ENCODE measurements at regions not wholly inside any gene's neighbourhood (a gene's known extent, or its start where the extent isn't known, plus 50 kb on each side); places are given as distances from the start of the nearest gene placed in this dataset.

- no peak overlapping the region for H2AFZ ChIP-seq (ENCODE audit: low read depth, low read length)
- H3K4me2 ChIP-seq (ENCODE audit: low read length), result no peak overlapping the region
Observed at GRCh38 chr18:32613821-32614220, 143.1 kb upstream of the GAREM1 start.

GRCh38 chr18:32612651-32613050 lies 142.0 kb upstream of the GAREM1 start:
- Histone ChIP-seq H2AFZ (ENCODE audit: low read depth, low read length) (no peak overlapping the region), H3K27me3 (ENCODE audit: insufficient read depth, low read depth, low read length) (no peaks in the 10 kb centered on the region), H3K4me2 (ENCODE audit: low read length) (no peak overlapping the region), H3K27ac (ENCODE audit: low read length) (no peak overlapping the region), H4K20me1 (ENCODE audit: insufficient read depth) (no peaks in the 10 kb centered on the region), H3K79me2 (replicated peaks; ENCODE audit: insufficient read depth, low read length) (no peaks in the 10 kb centered on the region), H3K9ac (ENCODE audit: low read length) (no peak overlapping the region), H3K36me3 (ENCODE audit: insufficient read depth, low read length) (no peaks in the 10 kb centered on the region), H3K9me3 (ENCODE audit: low read length) (no peaks in the 10 kb centered on the region), H3K9me2 (ENCODE audit: insufficient read depth, low read length) (no peaks in the 10 kb centered on the region), H3F3A (ENCODE audit: insufficient read depth, low read length, poor library complexity, severe bottlenecking) (no peaks in the 10 kb centered on the region), H3K4me3 (ENCODE audit: low read length) (no peak overlapping the region)
- no peak for TF ChIP-seq EP300 (conservative IDR thresholded peaks at IDR 0.05; ENCODE audit: poor library complexity, severe bottlenecking)
- no peak for TF ChIP-seq MXI1 (conservative IDR thresholded peaks at IDR 0.05; ENCODE audit: poor library complexity, severe bottlenecking)
- TF ChIP-seq REST (IDR thresholded peaks at IDR 0.05; ENCODE audit: borderline replicate concordance), result no peak
- TF ChIP-seq EZH2 (IDR thresholded peaks at IDR 0.05; ENCODE audit: borderline replicate concordance, insufficient read depth, low read length, poor library complexity, severe bottlenecking), result no peak
- TF ChIP-seq TAF1 (IDR thresholded peaks at IDR 0.05; ENCODE audit: low read depth), result no peak
- TF ChIP-seq RAD21 (conservative IDR thresholded peaks at IDR 0.05), result no peak
- TF ChIP-seq POLR2AphosphoS5 (IDR thresholded peaks at IDR 0.05), result no peak
- TF ChIP-seq, protein P1, sequence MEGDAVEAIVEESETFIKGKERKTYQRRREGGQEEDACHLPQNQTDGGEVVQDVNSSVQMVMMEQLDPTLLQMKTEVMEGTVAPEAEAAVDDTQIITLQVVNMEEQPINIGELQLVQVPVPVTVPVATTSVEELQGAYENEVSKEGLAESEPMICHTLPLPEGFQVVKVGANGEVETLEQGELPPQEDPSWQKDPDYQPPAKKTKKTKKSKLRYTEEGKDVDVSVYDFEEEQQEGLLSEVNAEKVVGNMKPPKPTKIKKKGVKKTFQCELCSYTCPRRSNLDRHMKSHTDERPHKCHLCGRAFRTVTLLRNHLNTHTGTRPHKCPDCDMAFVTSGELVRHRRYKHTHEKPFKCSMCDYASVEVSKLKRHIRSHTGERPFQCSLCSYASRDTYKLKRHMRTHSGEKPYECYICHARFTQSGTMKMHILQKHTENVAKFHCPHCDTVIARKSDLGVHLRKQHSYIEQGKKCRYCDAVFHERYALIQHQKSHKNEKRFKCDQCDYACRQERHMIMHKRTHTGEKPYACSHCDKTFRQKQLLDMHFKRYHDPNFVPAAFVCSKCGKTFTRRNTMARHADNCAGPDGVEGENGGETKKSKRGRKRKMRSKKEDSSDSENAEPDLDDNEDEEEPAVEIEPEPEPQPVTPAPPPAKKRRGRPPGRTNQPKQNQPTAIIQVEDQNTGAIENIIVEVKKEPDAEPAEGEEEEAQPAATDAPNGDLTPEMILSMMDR (IDR thresholded peaks at IDR 0.05; ENCODE audit: poor library complexity, severe bottlenecking), result no peak
- TF ChIP-seq SMC3 (conservative IDR thresholded peaks at IDR 0.05; ENCODE audit: poor library complexity), result no peak

More at GRCh38 chr18:32613821-32614220, 143.1 kb upstream of the GAREM1 start:
- H3K9me2 ChIP-seq (ENCODE audit: insufficient read depth, low read length), result no peaks in the 10 kb centered on the region
- no peak overlapping the region for H3K4me3 ChIP-seq (ENCODE audit: low read length)
- no peaks in the 10 kb centered on the region for H3K36me3 ChIP-seq (ENCODE audit: insufficient read depth, low read length)
- H4K20me1 ChIP-seq (ENCODE audit: insufficient read depth), result no peaks in the 10 kb centered on the region
- no peaks in the 10 kb centered on the region for H3F3A ChIP-seq (ENCODE audit: insufficient read depth, low read length, poor library complexity, severe bottlenecking)
- no peak overlapping the region for H3K27ac ChIP-seq (ENCODE audit: low read length)
- no peaks in the 10 kb centered on the region for H3K9me3 ChIP-seq (ENCODE audit: low read length)
- no peaks in the 10 kb centered on the region for H3K79me2 ChIP-seq (replicated peaks; ENCODE audit: insufficient read depth, low read length)
- no peak overlapping the region for H3K9ac ChIP-seq (ENCODE audit: low read length)
- TF ChIP-seq TAF1 (IDR thresholded peaks at IDR 0.05; ENCODE audit: low read depth), result no peak
- TF ChIP-seq, protein P1 (IDR thresholded peaks at IDR 0.05; ENCODE audit: poor library complexity, severe bottlenecking), result no peak
- no peak for TF ChIP-seq SMC3 (conservative IDR thresholded peaks at IDR 0.05; ENCODE audit: poor library complexity)
- no peak for TF ChIP-seq REST (IDR thresholded peaks at IDR 0.05; ENCODE audit: borderline replicate concordance)
- no peaks in the 10 kb centered on the region for H3K27me3 ChIP-seq (ENCODE audit: insufficient read depth, low read depth, low read length)

Measured in neural cell (in vitro differentiated cells).